SK-N-SH (cell line): ENCODE measurements at regions not wholly inside any gene's neighbourhood (a gene's known extent, or its start where the extent isn't known, plus 50 kb on each side); places are given as distances from the start of the nearest gene placed in this dataset.

Source experiments
- CTCF ChIA-PET: fragments of 300-600, 350-600 bp; formaldehyde crosslinking; extraction: SDS; loops from one replicate; lab custom pipeline; 2021; lab: Yijun Ruan, JAX
- POLR2A ChIA-PET: fragments of 350-600 bp; sonication (Branson Sonifier 250); formaldehyde crosslinking; extraction: SDS; loops from one replicate; lab custom pipeline; 2020; ENCODE audit warnings: antibody characterized with exemption, inconsistent platforms; lab: Yijun Ruan, JAX
- DNase-seq: peaks from one replicate; pipeline ENCODE4 v3.0.0; 2012
- H2AFZ ChIP-seq: fragments of 200-600 bp; sonication (generic); 2 replicates; pipeline ENCODE4 v1.8.1; 2016; ENCODE audit warnings: antibody characterized with exemption, mild to moderate bottlenecking, low read depth
- H3F3A ChIP-seq: fragments of 200-600 bp; sonication (generic); replicated peaks from 2 replicates; pipeline ENCODE3; 2016; ENCODE audit warnings: antibody characterized with exemption, mild to moderate bottlenecking; ENCODE audit not compliant: insufficient read depth
- H3K27ac ChIP-seq, 2 experiments: fragments of 200-500 bp in 1 of 2; fragments of 200-600 bp in 1 of 2; sonication (Bioruptor generic) in 1 of 2; sonication (generic), shearing (Covaris generic) in 1 of 2; 2 replicates each; pipeline versions ENCODE4 v1.5.1 to v1.6.1; 2014 to 2016; ENCODE audit warnings: low read depth in 2 of 2, inconsistent platforms in 1 of 2, low read length in 1 of 2, mild to moderate bottlenecking in 1 of 2, mixed read lengths in 1 of 2
- H3K27me3 ChIP-seq: fragments of 200-600 bp; sonication (generic), shearing (Covaris generic); 2 replicates; pipeline ENCODE4 v1.6.1; 2016; ENCODE audit warnings: mixed run types; ENCODE audit not compliant: insufficient read depth
- H3K36me3 ChIP-seq, 2 experiments: fragments of 200-500 bp in 1 of 2; fragments of 200-600 bp in 1 of 2; sonication (Bioruptor generic) in 1 of 2; sonication (generic) in 1 of 2; replicated peaks in 1 of 2; 2 replicates each; pipeline versions ENCODE3 to v1.5.1; 2014 to 2016; ENCODE audit warnings: low read length in 1 of 2, mild to moderate bottlenecking in 1 of 2; ENCODE audit not compliant: insufficient read depth in 2 of 2, control insufficient read depth in 1 of 2
- H3K4me1 ChIP-seq, 2 experiments: fragments of 200-500 bp in 1 of 2; fragments of 200-600 bp in 1 of 2; sonication (Bioruptor generic) in 1 of 2; sonication (generic), shearing (Covaris generic) in 1 of 2; 2 replicates each; pipeline versions ENCODE4 v1.5.1 to v1.6.1; 2014 to 2016; ENCODE audit warnings: low read depth in 1 of 2, low read length in 1 of 2, mixed run types in 1 of 2; ENCODE audit not compliant: insufficient read depth in 2 of 2, control insufficient read depth in 1 of 2
- H3K4me2 ChIP-seq: fragments of 200-600 bp; sonication (generic), shearing (Covaris generic); 2 replicates; pipeline ENCODE4 v1.6.1; 2017; ENCODE audit warnings: mixed run types
- H3K4me3 ChIP-seq, 2 experiments: fragments of 200-500 bp in 1 of 2; fragments of 200-600 bp in 1 of 2; sonication (Bioruptor generic) in 1 of 2; sonication (generic), shearing (Covaris generic) in 1 of 2; 2 replicates each; pipeline versions ENCODE4 v1.5.1 to v1.8.1; 2014 to 2016; ENCODE audit warnings: low read depth in 2 of 2, inconsistent platforms in 1 of 2, low read length in 1 of 2, mild to moderate bottlenecking in 1 of 2, mixed read lengths in 1 of 2, moderate library complexity in 1 of 2
- H3K79me2 ChIP-seq: fragments of 200-600 bp; sonication (generic); 2 replicates; pipeline ENCODE4 v1.8.1; 2017; ENCODE audit warnings: mild to moderate bottlenecking; ENCODE audit not compliant: insufficient read depth
- H3K9ac ChIP-seq: fragments of 200-600 bp; sonication (generic); 2 replicates; pipeline ENCODE4 v1.6.1; 2017; ENCODE audit warnings: mixed run types
- H3K9me2 ChIP-seq: fragments of 200-600 bp; sonication (generic); 2 replicates; pipeline ENCODE4 v1.6.1; 2017; ENCODE audit warnings: mixed run types
- H3K9me3 ChIP-seq: fragments of 200-600 bp; sonication (generic); 2 replicates; pipeline ENCODE4 v1.6.1; 2017; ENCODE audit warnings: mixed run types, mild to moderate bottlenecking, moderate library complexity
- H4K20me1 ChIP-seq: fragments of 200-600 bp; sonication (generic); 2 replicates; pipeline ENCODE4 v1.6.1; 2017; ENCODE audit warnings: mild to moderate bottlenecking, mixed run types; ENCODE audit not compliant: insufficient read depth
- CHD2 ChIP-seq: fragments of 150-350 bp; IDR thresholded peaks from 2 replicates; pipeline ENCODE4 v1.6.1; 2018; ENCODE audit warnings: low read length; ENCODE audit not compliant: partially characterized antibody
- ELF1 ChIP-seq: IDR thresholded peaks from 2 replicates; pipeline ENCODE4 v1.4.0; 2012
- EP300 ChIP-seq, 2 experiments: IDR thresholded peaks; 2 replicates each; pipeline versions ENCODE4 v1.4.0 to v1.6.1; 2012; ENCODE audit warnings: borderline replicate concordance in 1 of 2, low read depth in 1 of 2, low read length in 1 of 2
- FOSL2 ChIP-seq: IDR thresholded peaks from 2 replicates; pipeline ENCODE4 v1.4.0; 2012; ENCODE audit warnings: low read depth, mild to moderate bottlenecking, moderate library complexity, borderline replicate concordance
- FOXJ3 ChIP-seq: sonication (generic); formaldehyde crosslinking; IDR thresholded peaks from 2 replicates; pipeline ENCODE4 v1.5.1; 2020; ENCODE audit warnings: mild to moderate bottlenecking, missing genetic modification reagents
- FOXM1 ChIP-seq: IDR thresholded peaks from 2 replicates; pipeline ENCODE4 v1.4.0; 2012; ENCODE audit warnings: low read depth, mild to moderate bottlenecking
- JUND ChIP-seq: IDR thresholded peaks from 2 replicates; pipeline ENCODE4 v1.4.0; 2012
- MEF2A ChIP-seq: IDR thresholded peaks from 2 replicates; pipeline ENCODE4 v1.4.0; 2012; ENCODE audit warnings: low read depth, borderline replicate concordance
- NFIC ChIP-seq: IDR thresholded peaks from 2 replicates; pipeline ENCODE4 v1.4.0; 2012; ENCODE audit warnings: borderline replicate concordance
- NRF1 ChIP-seq: IDR thresholded peaks from 2 replicates; pipeline ENCODE4 v1.6.1; 2012; ENCODE audit warnings: low read depth, mild to moderate bottlenecking, low read length
- RAD21 ChIP-seq: IDR thresholded peaks from 2 replicates; pipeline ENCODE4 v1.6.1; 2012; ENCODE audit warnings: mild to moderate bottlenecking, low read length
- SIN3A ChIP-seq: IDR thresholded peaks from 2 replicates; pipeline ENCODE4 v1.6.1; 2012; ENCODE audit warnings: low read depth, mild to moderate bottlenecking, low read length, moderate library complexity, borderline replicate concordance
- YY1 ChIP-seq: IDR thresholded peaks from 2 replicates; pipeline ENCODE4 v1.4.0; 2012; ENCODE audit warnings: low read depth, mild to moderate bottlenecking
- WGBS: methylation state at CpG from one replicate; pipeline ENCODE4 v1.1.6; 2017; ENCODE audit warnings: low lambda C conversion rate; 5-methylcytosine and 5-hydroxymethylcytosine counted together
- TF ChIP-seq, protein P1 (sequence below): IDR thresholded peaks from 2 replicates; pipeline ENCODE4 v1.4.0; 2012; ENCODE audit warnings: low read depth, borderline replicate concordance
- TF ChIP-seq, protein P2 (sequence below): IDR thresholded peaks from 2 replicates; pipeline ENCODE4 v1.4.0; 2012; ENCODE audit warnings: low read depth
- TF ChIP-seq, protein P3 (sequence below): IDR thresholded peaks from 2 replicates; pipeline ENCODE4; 2012
- TF ChIP-seq, protein P4 (sequence below): fragments of 150-350 bp; IDR thresholded peaks from 2 replicates; pipeline ENCODE4 v1.6.1; 2016; ENCODE audit warnings: mild to moderate bottlenecking, low read depth, low read length

DNA sequence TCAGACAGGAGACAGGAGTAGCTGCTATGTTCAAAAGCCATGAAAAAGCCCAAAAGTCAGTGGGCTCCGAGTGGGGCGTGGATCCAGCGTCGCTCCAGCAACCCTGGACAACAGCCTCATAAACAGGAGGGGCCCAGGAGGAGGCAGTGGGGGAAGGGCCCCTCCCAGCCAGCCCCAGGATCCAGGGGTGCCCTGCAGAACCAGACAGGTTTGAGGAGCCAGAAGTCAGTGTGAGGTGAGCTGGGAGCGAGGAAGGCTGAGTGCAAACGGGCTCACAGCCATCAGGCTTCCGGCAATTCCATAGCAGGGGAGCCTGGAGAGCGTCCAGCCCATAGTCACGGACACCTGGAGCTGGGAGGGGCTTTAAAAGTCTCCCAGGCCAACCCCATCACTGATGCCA lies 217.7 kb downstream of the MN1 start:
- TF ChIP-seq RAD21, result no peak
- no peak for TF ChIP-seq CHD2
- TF ChIP-seq, protein P1, sequence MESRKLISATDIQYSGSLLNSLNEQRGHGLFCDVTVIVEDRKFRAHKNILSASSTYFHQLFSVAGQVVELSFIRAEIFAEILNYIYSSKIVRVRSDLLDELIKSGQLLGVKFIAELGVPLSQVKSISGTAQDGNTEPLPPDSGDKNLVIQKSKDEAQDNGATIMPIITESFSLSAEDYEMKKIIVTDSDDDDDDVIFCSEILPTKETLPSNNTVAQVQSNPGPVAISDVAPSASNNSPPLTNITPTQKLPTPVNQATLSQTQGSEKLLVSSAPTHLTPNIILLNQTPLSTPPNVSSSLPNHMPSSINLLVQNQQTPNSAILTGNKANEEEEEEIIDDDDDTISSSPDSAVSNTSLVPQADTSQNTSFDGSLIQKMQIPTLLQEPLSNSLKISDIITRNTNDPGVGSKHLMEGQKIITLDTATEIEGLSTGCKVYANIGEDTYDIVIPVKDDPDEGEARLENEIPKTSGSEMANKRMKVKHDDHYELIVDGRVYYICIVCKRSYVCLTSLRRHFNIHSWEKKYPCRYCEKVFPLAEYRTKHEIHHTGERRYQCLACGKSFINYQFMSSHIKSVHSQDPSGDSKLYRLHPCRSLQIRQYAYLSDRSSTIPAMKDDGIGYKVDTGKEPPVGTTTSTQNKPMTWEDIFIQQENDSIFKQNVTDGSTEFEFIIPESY, result no peak
- no peak for TF ChIP-seq JUND
- TF ChIP-seq, protein P2, sequence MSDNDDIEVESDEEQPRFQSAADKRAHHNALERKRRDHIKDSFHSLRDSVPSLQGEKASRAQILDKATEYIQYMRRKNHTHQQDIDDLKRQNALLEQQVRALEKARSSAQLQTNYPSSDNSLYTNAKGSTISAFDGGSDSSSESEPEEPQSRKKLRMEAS, result no peak
- no peak for TF ChIP-seq FOSL2
- no peak overlapping the region for H3K4me2 ChIP-seq
- no peak overlapping the region for H3K4me3 ChIP-seq
- H3K9me2 ChIP-seq, result no peaks in the 10 kb centered on the region
- no peaks in the 10 kb centered on the region for H3K4me1 ChIP-seq
- H2AFZ ChIP-seq, result no peak overlapping the region
- H4K20me1 ChIP-seq, result no peaks in the 10 kb centered on the region
- no peak overlapping the region for H3K9ac ChIP-seq
- no peaks in the 10 kb centered on the region for H3K27me3 ChIP-seq
- H3K79me2 ChIP-seq, result no peaks in the 10 kb centered on the region
- no peaks in the 10 kb centered on the region for H3K9me3 ChIP-seq
- H3K27ac ChIP-seq, result no peak overlapping the region
- WGBS, result 65% methylated on average over 5 of the region's 9 CpGs
- no peaks in the 10 kb centered on the region for H3F3A ChIP-seq
- no peak for DNase-seq
- no peaks in the 10 kb centered on the region for H3K36me3 ChIP-seq
- CTCF ChIA-PET, result interaction anchor here (0.7 to 1.0 kb wide), 2 partner anchors 42 to 178 kb away, joined by 3 read pairs; no protein-coding TSS in a partner anchor
- POLR2A ChIA-PET, result no interaction called here

DNA sequence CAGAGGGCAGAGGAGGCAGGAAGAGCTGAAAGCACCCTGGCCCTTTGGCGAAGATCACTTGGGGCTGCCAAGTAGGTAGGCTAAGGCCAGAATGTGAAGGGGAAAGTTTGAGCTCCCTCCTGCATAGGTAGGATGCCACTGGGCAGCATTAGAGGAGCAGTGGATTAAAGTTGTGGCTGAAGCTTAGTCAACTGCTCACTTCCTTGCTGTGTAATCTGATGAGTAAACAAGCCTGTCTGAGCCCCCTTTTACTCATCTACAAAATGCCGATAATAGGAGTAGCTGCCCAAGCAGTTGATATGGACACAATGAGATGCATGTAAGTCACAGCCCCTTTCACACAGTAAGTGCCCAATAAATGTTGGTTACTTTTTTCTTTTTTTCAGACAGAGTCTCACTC lies 216.4 kb downstream of the MN1 start:
- Histone ChIP-seq H3K27me3 (no peaks in the 10 kb centered on the region), H3K9ac (no peak overlapping the region), H2AFZ (no peak overlapping the region), H3K4me1 (no peaks in the 10 kb centered on the region), H4K20me1 (no peaks in the 10 kb centered on the region), H3K27ac (no peak overlapping the region), H3K9me3 (no peaks in the 10 kb centered on the region), H3K4me2 (no peak overlapping the region), H3F3A (no peaks in the 10 kb centered on the region), H3K4me3 (no peak overlapping the region), H3K9me2 (no peaks in the 10 kb centered on the region), H3K36me3 (no peaks in the 10 kb centered on the region), H3K79me2 (no peaks in the 10 kb centered on the region)
- 52% methylated on average over 2 of the region's 2 CpGs for WGBS
- TF ChIP-seq, protein P3, sequence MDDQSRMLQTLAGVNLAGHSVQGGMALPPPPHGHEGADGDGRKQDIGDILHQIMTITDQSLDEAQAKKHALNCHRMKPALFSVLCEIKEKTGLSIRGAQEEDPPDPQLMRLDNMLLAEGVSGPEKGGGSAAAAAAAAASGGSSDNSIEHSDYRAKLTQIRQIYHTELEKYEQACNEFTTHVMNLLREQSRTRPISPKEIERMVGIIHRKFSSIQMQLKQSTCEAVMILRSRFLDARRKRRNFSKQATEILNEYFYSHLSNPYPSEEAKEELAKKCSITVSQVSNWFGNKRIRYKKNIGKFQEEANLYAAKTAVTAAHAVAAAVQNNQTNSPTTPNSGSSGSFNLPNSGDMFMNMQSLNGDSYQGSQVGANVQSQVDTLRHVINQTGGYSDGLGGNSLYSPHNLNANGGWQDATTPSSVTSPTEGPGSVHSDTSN, result no peak
- TF ChIP-seq NFIC, result no peak
- CTCF ChIA-PET, result no interaction called here
- POLR2A ChIA-PET, result no interaction called here
- no peak for DNase-seq

DNA sequence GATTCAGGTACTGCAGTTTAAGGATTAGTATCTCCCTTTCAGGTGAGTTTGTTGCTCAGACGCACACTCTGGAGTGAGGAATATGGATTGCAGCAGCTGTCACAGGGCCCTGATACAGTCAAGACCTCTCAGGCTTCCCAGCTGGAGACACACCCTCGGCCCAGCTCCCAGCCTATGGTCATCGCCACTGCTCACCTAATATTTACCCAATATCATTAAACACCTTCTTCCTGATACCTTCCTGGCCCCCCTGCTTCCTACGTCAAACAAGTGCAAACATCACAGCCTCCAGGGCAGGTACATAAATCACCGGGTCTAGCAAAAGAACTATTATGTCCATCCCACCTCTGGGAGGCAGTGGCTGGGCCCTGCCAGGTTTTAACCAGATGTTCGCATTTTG lies 213.3 kb downstream of the MN1 start:
- DNase-seq, result no peak
- H3K9me2 ChIP-seq, result no peaks in the 10 kb centered on the region
- no peaks in the 10 kb centered on the region for H3K79me2 ChIP-seq
- H3K9ac ChIP-seq, result no peak overlapping the region
- no peak overlapping the region for H3K4me3 ChIP-seq
- no peaks in the 10 kb centered on the region for H3K27me3 ChIP-seq
- H3K4me2 ChIP-seq, result no peak overlapping the region
- TF ChIP-seq, protein P4, sequence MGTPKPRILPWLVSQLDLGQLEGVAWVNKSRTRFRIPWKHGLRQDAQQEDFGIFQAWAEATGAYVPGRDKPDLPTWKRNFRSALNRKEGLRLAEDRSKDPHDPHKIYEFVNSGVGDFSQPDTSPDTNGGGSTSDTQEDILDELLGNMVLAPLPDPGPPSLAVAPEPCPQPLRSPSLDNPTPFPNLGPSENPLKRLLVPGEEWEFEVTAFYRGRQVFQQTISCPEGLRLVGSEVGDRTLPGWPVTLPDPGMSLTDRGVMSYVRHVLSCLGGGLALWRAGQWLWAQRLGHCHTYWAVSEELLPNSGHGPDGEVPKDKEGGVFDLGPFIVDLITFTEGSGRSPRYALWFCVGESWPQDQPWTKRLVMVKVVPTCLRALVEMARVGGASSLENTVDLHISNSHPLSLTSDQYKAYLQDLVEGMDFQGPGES, result no peak
- TF ChIP-seq EP300 (IDR thresholded peaks at IDR 0.05; ENCODE audit: borderline replicate concordance in 1 of 2, low read depth in 1 of 2, low read length in 1 of 2), result no peak
- no peak for TF ChIP-seq NRF1
- TF ChIP-seq SIN3A, result no peak
- no peak for TF ChIP-seq RAD21
- TF ChIP-seq ELF1, result no peak
- TF ChIP-seq FOSL2, result no peak
- no peak for TF ChIP-seq FOXJ3 (CRISPR knock-in tag)
- no peak for TF ChIP-seq FOXM1
- TF ChIP-seq MEF2A, result no peak
- no peak for TF ChIP-seq YY1
- no peaks in the 10 kb centered on the region; a peak in 1 of 4 replicates for H3K4me1 ChIP-seq
- ChIA-PET POLR2A (no interaction called here), CTCF (no interaction called here)
- H3K27ac ChIP-seq, result no peak overlapping the region
- no peaks in the 10 kb centered on the region for H3F3A ChIP-seq
- no peaks in the 10 kb centered on the region for H4K20me1 ChIP-seq
- H2AFZ ChIP-seq, result no peak overlapping the region
- no peaks in the 10 kb centered on the region for H3K36me3 ChIP-seq
- WGBS, result 62% methylated on average over 6 of the region's 6 CpGs
- H3K9me3 ChIP-seq, result no peaks in the 10 kb centered on the region
